H1 (cell line): ENCODE measurements at regions not wholly inside any gene's neighbourhood (a gene's known extent, or its start where the extent isn't known, plus 50 kb on each side); places are given as distances from the start of the nearest gene placed in this dataset.

ENCODE experiments used
- CTCF ChIA-PET: fragments of 300-600 bp; sonication (Branson Sonifier 250); formaldehyde crosslinking; loops from one replicate; lab custom pipeline; 2021; ENCODE audit not compliant: partially characterized antibody; lab: Charles Lee
- POLR2A ChIA-PET: fragments of 300-600 bp; sonication (Branson Sonifier 250); formaldehyde crosslinking; loops from one replicate; lab custom pipeline; 2021; ENCODE audit warnings: inconsistent platforms; ENCODE audit not compliant: partially characterized antibody; lab: Charles Lee
- DNase-seq, 2 experiments: peaks; one replicate each; pipeline versions ENCODE4 v3.0.0 to v3.0.0-alpha.2; 2010 to 2022; ENCODE audit warnings: low spot score in 2 of 2, low read depth in 1 of 2, mixed read lengths in 1 of 2
- FAIRE-seq: peaks from 2 replicates; lab custom pipeline; 2011; peaks lifted over from hg19 to GRCh38; lab: Jason Lieb, UNC
- H2AFZ ChIP-seq: 2 replicates; pipeline ENCODE4 v1.8.1; 2012; ENCODE audit warnings: low read length, inconsistent platforms
- H2AK5ac ChIP-seq: 2 replicates; pipeline ENCODE4 v1.6.1; 2013; ENCODE audit warnings: low read depth, low read length
- H2BK120ac ChIP-seq: replicated peaks from 2 replicates; pipeline ENCODE3; 2013; ENCODE audit warnings: low read depth, low read length, inconsistent platforms
- H2BK12ac ChIP-seq: 2 replicates; pipeline ENCODE4 v1.6.1; 2013; ENCODE audit warnings: low read depth, low read length
- H2BK15ac ChIP-seq: 2 replicates; pipeline ENCODE4 v1.6.1; 2013; ENCODE audit warnings: low read length
- H2BK20ac ChIP-seq: 2 replicates; pipeline ENCODE4 v1.6.1; 2013; ENCODE audit warnings: low read length
- H2BK5ac ChIP-seq: 2 replicates; pipeline ENCODE4 v1.6.1; 2013; ENCODE audit warnings: low read depth, low read length
- H3K14ac ChIP-seq: 2 replicates; pipeline ENCODE4 v1.6.1; 2013; ENCODE audit warnings: inconsistent platforms; ENCODE audit not compliant: insufficient read length
- H3K18ac ChIP-seq: 2 replicates; pipeline ENCODE4 v1.6.1; 2013; ENCODE audit warnings: low read length; ENCODE audit errors: extremely low read depth
- H3K23ac ChIP-seq: 2 replicates; pipeline ENCODE4 v1.6.1; 2013; ENCODE audit warnings: inconsistent platforms; ENCODE audit not compliant: insufficient read length
- H3K23me2 ChIP-seq: 2 replicates; pipeline ENCODE4 v1.6.1; 2013; ENCODE audit warnings: low read depth, low read length
- H3K27ac ChIP-seq: 2 replicates; pipeline ENCODE4 v1.6.1; 2011; ENCODE audit warnings: low read depth, low read length, inconsistent platforms
- H3K27me3 ChIP-seq, 4 experiments: replicated peaks in 1 of 4; 1 replicate in 1 of 4; 2 replicates in 3 of 4; pipeline versions ENCODE4 v1.6.1 to v1.8.1; 2011 to 2013; ENCODE audit warnings: low read length in 3 of 4, mild to moderate bottlenecking in 3 of 4, inconsistent platforms in 2 of 4, mixed read lengths in 2 of 4, moderate library complexity in 1 of 4; ENCODE audit not compliant: control insufficient read depth in 3 of 4, insufficient read depth in 3 of 4; ENCODE audit errors: extremely low read depth in 1 of 4
- H3K36me3 ChIP-seq, 4 experiments: 2 replicates each; pipeline versions ENCODE4 v1.6.1 to v1.8.1; 2011 to 2013; ENCODE audit warnings: mild to moderate bottlenecking in 4 of 4, low read length in 3 of 4, moderate library complexity in 2 of 4, control low read depth in 1 of 4, inconsistent platforms in 1 of 4; ENCODE audit not compliant: insufficient read depth in 4 of 4, control insufficient read depth in 2 of 4
- H3K4ac ChIP-seq: replicated peaks from 2 replicates; pipeline ENCODE3; 2013; ENCODE audit warnings: low read length, low read depth, mixed read lengths, inconsistent platforms; ENCODE audit not compliant: insufficient read length
- H3K4me1 ChIP-seq, 4 experiments: replicated peaks in 1 of 4; 1 replicate in 1 of 4; 2 replicates in 3 of 4; pipeline versions ENCODE4 v1.6.1 to v1.8.1; 2011 to 2013; ENCODE audit warnings: low read length in 3 of 4, inconsistent platforms in 2 of 4, mixed read lengths in 1 of 4; ENCODE audit not compliant: insufficient read depth in 4 of 4, control insufficient read depth in 3 of 4
- H3K4me2 ChIP-seq, 2 experiments: 2 replicates each; pipeline versions ENCODE4 v1.6.1 to v1.8.1; 2011 to 2013; ENCODE audit warnings: low read depth in 2 of 2, low read length in 2 of 2, control low read depth in 1 of 2, inconsistent platforms in 1 of 2, mild to moderate bottlenecking in 1 of 2; ENCODE audit not compliant: insufficient read depth in 1 of 2
- H3K4me3 ChIP-seq, 4 experiments: fragments of 200-600, 300-600 bp in 1 of 4; sonication (generic), shearing (Covaris generic), sonication (Bioruptor Twin) in 1 of 4; 2 replicates each; pipeline versions ENCODE4 v1.5.1 to v1.8.1; 2011 to 2016; ENCODE audit warnings: low read length in 4 of 4, low read depth in 3 of 4, control low read depth in 2 of 4, inconsistent platforms in 2 of 4, mild to moderate bottlenecking in 2 of 4, mixed read lengths in 1 of 4, moderate library complexity in 1 of 4; ENCODE audit not compliant: insufficient read depth in 2 of 4; ENCODE audit errors: extremely low read depth in 1 of 4
- H3K56ac ChIP-seq: replicated peaks from 2 replicates; pipeline ENCODE3; 2013; ENCODE audit warnings: low read depth, mild to moderate bottlenecking, mixed read lengths, low read length, inconsistent platforms; ENCODE audit not compliant: insufficient read length
- H3K79me1 ChIP-seq: 2 replicates; pipeline ENCODE4 v1.6.1; 2013; ENCODE audit warnings: low read depth, low read length, control low read depth
- H3K79me2 ChIP-seq, 2 experiments: 2 replicates each; pipeline versions ENCODE4 v1.6.1 to v1.8.1; 2012 to 2013; ENCODE audit warnings: low read length in 2 of 2, mild to moderate bottlenecking in 2 of 2, inconsistent platforms in 1 of 2; ENCODE audit not compliant: insufficient read depth in 2 of 2, control insufficient read depth in 1 of 2
- H3K9ac ChIP-seq, 4 experiments: replicated peaks in 1 of 4; 1 replicate in 1 of 4; 2 replicates in 3 of 4; pipeline versions ENCODE4 v1.6.1 to v1.8.1; 2011 to 2013; ENCODE audit warnings: low read depth in 3 of 4, low read length in 3 of 4, control low read depth in 2 of 4, mild to moderate bottlenecking in 2 of 4, moderate library complexity in 2 of 4, inconsistent platforms in 1 of 4; ENCODE audit errors: extremely low read depth in 1 of 4
- H3K9me3 ChIP-seq, 2 experiments: 2 replicates each; pipeline versions ENCODE4 v1.6.1 to v1.8.1; 2012 to 2013; ENCODE audit warnings: mild to moderate bottlenecking in 2 of 2, moderate library complexity in 2 of 2, control low read depth in 1 of 2, inconsistent platforms in 1 of 2, low read depth in 1 of 2, low read length in 1 of 2, mixed read lengths in 1 of 2; ENCODE audit not compliant: insufficient read depth in 2 of 2
- H4K20me1 ChIP-seq, 2 experiments: replicated peaks in 1 of 2; 2 replicates each; pipeline versions ENCODE3 to v1.8.1; 2011 to 2013; ENCODE audit warnings: inconsistent platforms in 2 of 2, low read length in 2 of 2, mild to moderate bottlenecking in 1 of 2; ENCODE audit not compliant: insufficient read depth in 2 of 2, control insufficient read depth in 1 of 2
- H4K5ac ChIP-seq: 2 replicates; pipeline ENCODE4 v1.6.1; 2013; ENCODE audit warnings: low read length, low read depth, mixed read lengths, inconsistent platforms; ENCODE audit not compliant: insufficient read length
- H4K8ac ChIP-seq: 2 replicates; pipeline ENCODE4 v1.8.0; 2013; ENCODE audit warnings: mild to moderate bottlenecking, moderate library complexity, low read length, inconsistent platforms; ENCODE audit not compliant: insufficient read depth; ENCODE audit errors: extremely low read depth
- H4K91ac ChIP-seq: replicated peaks from 2 replicates; pipeline ENCODE3; 2013; ENCODE audit warnings: low read length, mixed read lengths, inconsistent platforms; ENCODE audit not compliant: insufficient read length
- BCL11A ChIP-seq, 2 experiments: IDR thresholded peaks; one replicate each; pipeline ENCODE4 v1.6.1; 2011; ENCODE audit warnings: low read depth in 2 of 2, low read length in 2 of 2, mild to moderate bottlenecking in 2 of 2
- FOSL1 ChIP-seq: IDR thresholded peaks from 2 replicates; pipeline ENCODE4 v1.6.1; 2011; ENCODE audit warnings: mild to moderate bottlenecking, low read depth, low read length, moderate library complexity; ENCODE audit not compliant: insufficient read depth
- HDAC2 ChIP-seq, 2 experiments: fragments of 300-600 bp in 1 of 2; sonication (generic) in 1 of 2; IDR thresholded peaks; 2 replicates each; pipeline ENCODE4 v1.6.1; 2011 to 2012; ENCODE audit warnings: low read depth in 2 of 2, low read length in 2 of 2, mild to moderate bottlenecking in 2 of 2, moderate library complexity in 2 of 2, borderline replicate concordance in 1 of 2, inconsistent platforms in 1 of 2
- JUN ChIP-seq: IDR thresholded peaks from 2 replicates; pipeline ENCODE4 v1.6.1; 2011; ENCODE audit warnings: low read depth, mild to moderate bottlenecking, improper control_type of control experiment, low read length
- SIN3A ChIP-seq, 2 experiments: IDR thresholded peaks in 1 of 2; conservative IDR thresholded peaks in 1 of 2; 2 replicates each; pipeline ENCODE4 v1.6.1; 2011 to 2012; ENCODE audit warnings: low read length in 2 of 2, improper control_type of control experiment in 1 of 2, low read depth in 1 of 2, mild to moderate bottlenecking in 1 of 2
- SP1 ChIP-seq: IDR thresholded peaks from 2 replicates; pipeline ENCODE4 v1.6.1; 2011; ENCODE audit warnings: low read depth, low read length
- SUZ12 ChIP-seq: fragments of 200-600 bp; sonication (generic); IDR thresholded peaks from 2 replicates; pipeline ENCODE4 v1.6.1; 2012; ENCODE audit warnings: mild to moderate bottlenecking, inconsistent platforms, low read length, moderate library complexity, mixed read lengths
- YY1 ChIP-seq: IDR thresholded peaks from 2 replicates; pipeline ENCODE4 v1.6.1; 2011; ENCODE audit warnings: low read depth, mild to moderate bottlenecking, low read length
- WGBS, 2 experiments: shearing (Covaris generic) in 1 of 2; methylation state at CpG; one replicate each; pipeline versions ENCODE4 v1.1.6 to v1.1.7; 2013 to 2015; ENCODE audit warnings: low lambda C conversion rate in 2 of 2, mixed read lengths in 2 of 2, inconsistent platforms in 1 of 2, low coverage in 1 of 2, missing lambda C conversion rate in 1 of 2; ENCODE audit not compliant: insufficient replicate concordance in 2 of 2, insufficient coverage in 1 of 2, insufficient read length in 1 of 2; ENCODE audit errors: extremely low coverage in 1 of 2, missing lambda C conversion rate in 1 of 2; 5-methylcytosine and 5-hydroxymethylcytosine counted together

- H2BK20ac ChIP-seq: no peak overlapping the region
- no peaks in the 10 kb centered on the region for H3K79me1 ChIP-seq
- DNase-seq: no peak
- no peak overlapping the region for H4K91ac ChIP-seq
- FAIRE-seq: no peak
- POLR2A ChIA-PET: no interaction called here
- no peak overlapping the region for H3K9ac ChIP-seq
- no peaks in the 10 kb centered on the region for H3K27me3 ChIP-seq
- H4K5ac ChIP-seq: no peak overlapping the region
- no peak overlapping the region for H2BK120ac ChIP-seq
- H3K4me2 ChIP-seq: no peak overlapping the region
- no peaks in the 10 kb centered on the region for H3K79me2 ChIP-seq
- no peak overlapping the region for H2AFZ ChIP-seq
- H3K18ac ChIP-seq: no peak overlapping the region
- H2AK5ac ChIP-seq: no peak overlapping the region
- H4K8ac ChIP-seq: no peak overlapping the region
- H3K27ac ChIP-seq: no peak overlapping the region
- CTCF ChIA-PET: no interaction called here
- H3K56ac ChIP-seq: no peak overlapping the region
- TF ChIP-seq BCL11A (IDR thresholded peaks at IDR 0.05; ENCODE audit: low read depth in 2 of 2, low read length in 2 of 2) (no peak), JUN (no peak), HDAC2 (IDR thresholded peaks at IDR 0.05; ENCODE audit: borderline replicate concordance in 1 of 2, low read depth in 2 of 2, low read length in 2 of 2) (no peak), SUZ12 (no peak), YY1 (no peak), SP1 (no peak), FOSL1 (no peak), SIN3A (conservative IDR thresholded peaks at IDR 0.05 in 1 of 2, IDR thresholded peaks at IDR 0.05 in 1 of 2; ENCODE audit: low read depth in 1 of 2, low read length in 2 of 2) (no peak)
- H3K23me2 ChIP-seq: no peaks in the 10 kb centered on the region
- no peaks in the 10 kb centered on the region for H3K36me3 ChIP-seq
- 92% methylated on average over 4 of the region's 4 CpGs; no CpG with 5 or more reads in 1 of the 2 experiments for WGBS, 2 experiments
- no peaks in the 10 kb centered on the region for H3K4me1 ChIP-seq
- no peak overlapping the region for H2BK12ac ChIP-seq
- H3K23ac ChIP-seq: no peak overlapping the region
- no peak overlapping the region for H2BK5ac ChIP-seq
- no peak overlapping the region for H3K4ac ChIP-seq
- no peak overlapping the region for H3K14ac ChIP-seq
- H2BK15ac ChIP-seq: no peak overlapping the region
- H3K9me3 ChIP-seq: no peaks in the 10 kb centered on the region
- H4K20me1 ChIP-seq: no peaks in the 10 kb centered on the region
- H3K4me3 ChIP-seq: no peak overlapping the region
Observed at GRCh38 chr5:3660630-3661029, 65.0 kb downstream of the IRX1 start.
